IMR-90 (cell line): ENCODE measurements at regions not wholly inside any gene's neighbourhood (a gene's known extent, or its start where the extent isn't known, plus 50 kb on each side); places are given as distances from the start of the nearest gene placed in this dataset.

Experiments used
- ATAC-seq: fragments of 200-7000 bp; cut with Tn5 transposase; 2 replicates; pipeline ENCODE4 v1.9.1; 2020; ENCODE audit warnings: low read depth, mild to moderate bottlenecking, moderate library complexity
- BruUV-seq: library from RNA; stranded (reverse); fragments of 400-500 nt; replicated peaks from 2 replicates; lab custom pipeline; 2021; lab: Mats Ljungman, UMichigan
- CTCF ChIA-PET: fragments of 300-600 bp; formaldehyde crosslinking; extraction: SDS; loops from one replicate; lab custom pipeline; 2021; ENCODE audit warnings: antibody characterized with exemption; lab: Yijun Ruan, JAX
- POLR2A ChIA-PET: fragments of 300-600 bp; sonication (Branson Sonifier 250); formaldehyde crosslinking; loops from one replicate; lab custom pipeline; 2022; ENCODE audit warnings: antibody characterized with exemption; ENCODE audit not compliant: unreplicated experiment; lab: Charles Lee
- DNase-seq: peaks from one replicate; pipeline ENCODE4 v3.0.0; 2013
- H2AFZ ChIP-seq: replicated peaks from 2 replicates; pipeline ENCODE3; 2013; ENCODE audit warnings: low read length, mild to moderate bottlenecking; ENCODE audit not compliant: poor library complexity
- H2AK5ac ChIP-seq: 2 replicates; pipeline ENCODE4 v1.6.1; 2013; ENCODE audit warnings: low read depth, low read length, inconsistent platforms
- H2AK9ac ChIP-seq: replicated peaks from 2 replicates; pipeline ENCODE3; 2013; ENCODE audit warnings: mild to moderate bottlenecking, low read depth, low read length, moderate library complexity; ENCODE audit not compliant: poor library complexity
- H2BK120ac ChIP-seq: 2 replicates; pipeline ENCODE4 v1.6.1; 2013; ENCODE audit warnings: low read depth, low read length, inconsistent platforms
- H2BK15ac ChIP-seq: 3 replicates; pipeline ENCODE4 v1.6.1; 2013; ENCODE audit warnings: low read depth, low read length, inconsistent platforms
- H2BK20ac ChIP-seq: 2 replicates; pipeline ENCODE4 v1.6.1; 2013; ENCODE audit warnings: low read depth, mild to moderate bottlenecking, inconsistent platforms, low read length, moderate library complexity
- H2BK5ac ChIP-seq: 2 replicates; pipeline ENCODE4 v1.6.1; 2013; ENCODE audit warnings: mild to moderate bottlenecking, low read depth, low read length, inconsistent platforms; ENCODE audit not compliant: poor library complexity, severe bottlenecking
- H3K14ac ChIP-seq: replicated peaks from 2 replicates; pipeline ENCODE4 v1.6.1; 2013; ENCODE audit warnings: low read depth, low read length, inconsistent platforms
- H3K18ac ChIP-seq: 2 replicates; pipeline ENCODE4 v1.6.1; 2013; ENCODE audit warnings: low read depth, low read length, control low read depth
- H3K23ac ChIP-seq: 2 replicates; pipeline ENCODE4 v1.6.1; 2013; ENCODE audit warnings: low read depth, low read length, inconsistent platforms
- H3K27ac ChIP-seq: 2 replicates; pipeline ENCODE4 v1.5.1; 2013; ENCODE audit warnings: mild to moderate bottlenecking, control low read depth, low read length; ENCODE audit not compliant: insufficient read depth
- H3K27me3 ChIP-seq: 2 replicates; pipeline ENCODE4 v1.6.1; 2013; ENCODE audit warnings: low read length; ENCODE audit not compliant: control insufficient read depth, insufficient read depth
- H3K36me3 ChIP-seq: 2 replicates; pipeline ENCODE4 v1.6.1; 2013; ENCODE audit warnings: low read length, mixed read lengths; ENCODE audit not compliant: control insufficient read depth, insufficient read depth
- H3K4ac ChIP-seq: 2 replicates; pipeline ENCODE4 v1.6.1; 2013; ENCODE audit warnings: low read depth, low read length, inconsistent platforms
- H3K4me1 ChIP-seq: 2 replicates; pipeline ENCODE4 v1.6.1; 2013; ENCODE audit warnings: low read length, mixed read lengths; ENCODE audit not compliant: control insufficient read depth, insufficient read depth
- H3K4me2 ChIP-seq: 2 replicates; pipeline ENCODE4 v1.6.1; 2013; ENCODE audit warnings: low read depth, mild to moderate bottlenecking, control low read depth, low read length, moderate library complexity
- H3K4me3 ChIP-seq: 2 replicates; pipeline ENCODE4 v1.5.1; 2013; ENCODE audit warnings: low read depth, mild to moderate bottlenecking, control low read depth, low read length, moderate library complexity; ENCODE audit not compliant: insufficient read depth
- H3K56ac ChIP-seq: 2 replicates; pipeline ENCODE4 v1.6.1; 2013; ENCODE audit warnings: low read length, inconsistent platforms; ENCODE audit not compliant: insufficient read depth; ENCODE audit errors: extremely low read depth
- H3K79me1 ChIP-seq, 2 experiments: 2 replicates each; pipeline ENCODE4 v1.6.1; 2013; ENCODE audit warnings: low read length in 2 of 2, inconsistent platforms in 1 of 2, low read depth in 1 of 2
- H3K9ac ChIP-seq: 2 replicates; pipeline ENCODE4 v1.6.1; 2013; ENCODE audit warnings: low read depth, low read length, control low read depth
- H3K9me1 ChIP-seq: 2 replicates; pipeline ENCODE4 v1.6.1; 2013; ENCODE audit warnings: low read length, inconsistent platforms; ENCODE audit not compliant: insufficient read depth
- H3K9me3 ChIP-seq: 2 replicates; pipeline ENCODE4 v1.6.1; 2013; ENCODE audit warnings: low read length; ENCODE audit not compliant: control insufficient read depth, insufficient read depth
- H4K20me1 ChIP-seq: 2 replicates; pipeline ENCODE4 v1.6.1; 2013; ENCODE audit warnings: low read length, inconsistent platforms; ENCODE audit not compliant: insufficient read depth
- H4K5ac ChIP-seq: 2 replicates; pipeline ENCODE4 v1.6.1; 2013; ENCODE audit warnings: mild to moderate bottlenecking, low read depth, low read length, control low read depth
- H4K8ac ChIP-seq, 2 experiments: 2 replicates each; pipeline ENCODE4 v1.6.1; 2013; ENCODE audit warnings: low read depth in 2 of 2, low read length in 2 of 2, control low read depth in 1 of 2, inconsistent platforms in 1 of 2
- H4K91ac ChIP-seq: 2 replicates; pipeline ENCODE4 v1.6.1; 2013; ENCODE audit warnings: low read depth, low read length, inconsistent platforms; ENCODE audit not compliant: insufficient read depth
- BHLHE40 ChIP-seq: fragments of 150-350 bp; IDR thresholded peaks from 2 replicates; pipeline ENCODE4 v1.6.1; 2016; ENCODE audit warnings: mild to moderate bottlenecking, low read depth, low read length
- CEBPB ChIP-seq: IDR thresholded peaks from 2 replicates; pipeline ENCODE4 v1.6.1; 2012; ENCODE audit warnings: low read depth, low read length, improper control_type of control experiment
- CHD1 ChIP-seq: IDR thresholded peaks from 2 replicates; pipeline ENCODE4 v1.6.1; 2012; ENCODE audit warnings: low read depth, low read length, improper control_type of control experiment
- FOS ChIP-seq: fragments of 150-350 bp; IDR thresholded peaks from 2 replicates; pipeline ENCODE4 v1.6.1; 2016; ENCODE audit warnings: low read depth, low read length
- MAFK ChIP-seq: IDR thresholded peaks from 2 replicates; pipeline ENCODE4 v1.6.1; 2012; ENCODE audit warnings: low read depth, low read length, improper control_type of control experiment
- MAZ ChIP-seq: IDR thresholded peaks from 2 replicates; pipeline ENCODE4 v1.6.1; 2012; ENCODE audit warnings: low read depth, mild to moderate bottlenecking, low read length, improper control_type of control experiment, moderate library complexity, borderline replicate concordance
- MXI1 ChIP-seq: IDR thresholded peaks from 2 replicates; pipeline ENCODE4 v1.6.1; 2012; ENCODE audit warnings: low read depth, mild to moderate bottlenecking, low read length, moderate library complexity, borderline replicate concordance
- NFE2L2 ChIP-seq: fragments of 150-350 bp; IDR thresholded peaks from 2 replicates; pipeline ENCODE4 v1.6.1; 2016; ENCODE audit warnings: low read depth, mild to moderate bottlenecking, low read length
- POLR2A ChIP-seq: IDR thresholded peaks from 2 replicates; pipeline ENCODE4 v1.6.1; 2012; ENCODE audit warnings: mild to moderate bottlenecking, low read depth, low read length
- RAD21 ChIP-seq: IDR thresholded peaks from 2 replicates; pipeline ENCODE4 v1.6.1; 2012; ENCODE audit warnings: low read length, improper control_type of control experiment
- RCOR1 ChIP-seq: IDR thresholded peaks from 2 replicates; pipeline ENCODE4 v1.6.1; 2012; ENCODE audit warnings: mild to moderate bottlenecking, low read length, improper control_type of control experiment; ENCODE audit not compliant: insufficient replicate concordance
- RFX5 ChIP-seq: IDR thresholded peaks from 2 replicates; pipeline ENCODE4 v1.8.0; 2012; ENCODE audit warnings: low read depth, mild to moderate bottlenecking, low read length, moderate library complexity
- SMC3 ChIP-seq: fragments of 150-350 bp; IDR thresholded peaks from 2 replicates; pipeline ENCODE4 v1.6.1; 2016; ENCODE audit warnings: low read depth, mild to moderate bottlenecking, antibody characterized with exemption, low read length, moderate library complexity
- WGBS, 2 experiments: methylation state at CpG; one replicate each; pipeline versions ENCODE4 v1.1.5 to v1.1.7; 2013; ENCODE audit warnings: missing lambda C conversion rate in 2 of 2; ENCODE audit not compliant: insufficient read length in 1 of 2; ENCODE audit errors: extremely low coverage in 2 of 2; 5-methylcytosine and 5-hydroxymethylcytosine counted together
- dilution Hi-C: fragments of 300-500 bp; cut with HindIII; formaldehyde crosslinking; loops from one replicate; pipeline ENCODE4 v1.14.3; 2018; ENCODE audit warnings: low sequenced_read_pairs; ENCODE audit not compliant: unreplicated experiment
- in situ Hi-C: fragments of 300-500 bp; cut with MboI; formaldehyde crosslinking; loops from 3 replicates; pipeline ENCODE4 v1.14.3; 2019; ENCODE audit warnings: low sequenced_read_pairs, inconsistent platforms, mixed read lengths
- intact Hi-C: fragments of 100-400 bp; cut with micrococcal nuclease; formaldehyde crosslinking; loops from 2 replicates; pipeline ENCODE4 v1.10.0; 2022
- TF ChIP-seq, protein P1 (sequence below): conservative IDR thresholded peaks from 2 replicates; pipeline ENCODE4 v1.5.1; 2012; ENCODE audit warnings: mild to moderate bottlenecking, low read depth, low read length, improper control_type of control experiment
- TF ChIP-seq, protein P2 (sequence below): fragments of 150-350 bp; IDR thresholded peaks from 2 replicates; pipeline ENCODE4 v1.6.1; 2017; ENCODE audit warnings: mild to moderate bottlenecking, antibody characterized with exemption, low read length, low read depth
- TF ChIP-seq, protein P3 (sequence below): fragments of 150-350 bp; IDR thresholded peaks from 2 replicates; pipeline ENCODE4 v1.6.1; 2016; ENCODE audit warnings: low read depth, mild to moderate bottlenecking, low read length, moderate library complexity, borderline replicate concordance

DNA sequence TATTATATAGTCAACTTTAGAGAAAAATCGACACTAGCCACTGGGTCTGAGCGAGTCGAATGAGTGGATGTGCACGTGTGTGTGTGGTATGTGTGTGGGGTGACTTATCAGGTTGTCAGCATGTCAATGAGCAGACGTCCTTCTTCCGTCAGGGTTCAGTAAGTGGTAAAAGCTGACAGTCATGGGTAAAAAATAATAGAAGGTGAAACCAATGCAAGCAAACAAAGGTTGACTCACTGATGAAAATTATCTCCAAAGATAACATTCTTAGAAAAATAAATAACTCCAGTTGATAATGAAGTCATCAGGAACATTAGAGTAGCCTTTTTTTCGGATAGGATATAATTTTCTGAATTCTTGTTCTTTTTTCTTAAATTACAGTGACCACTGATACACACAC, 243.8 kb upstream of the FOXQ1 start:
- no peak overlapping the region; the same call in 1 of the 2 replicates for H2AK5ac ChIP-seq
- ATAC-seq (no peak), DNase-seq (peak; percentile 73)
- peaks cover 19% of the 10 kb centered on the region for H3K4me1 ChIP-seq
- TF ChIP-seq SMC3, result no peak
- TF ChIP-seq, protein P1, sequence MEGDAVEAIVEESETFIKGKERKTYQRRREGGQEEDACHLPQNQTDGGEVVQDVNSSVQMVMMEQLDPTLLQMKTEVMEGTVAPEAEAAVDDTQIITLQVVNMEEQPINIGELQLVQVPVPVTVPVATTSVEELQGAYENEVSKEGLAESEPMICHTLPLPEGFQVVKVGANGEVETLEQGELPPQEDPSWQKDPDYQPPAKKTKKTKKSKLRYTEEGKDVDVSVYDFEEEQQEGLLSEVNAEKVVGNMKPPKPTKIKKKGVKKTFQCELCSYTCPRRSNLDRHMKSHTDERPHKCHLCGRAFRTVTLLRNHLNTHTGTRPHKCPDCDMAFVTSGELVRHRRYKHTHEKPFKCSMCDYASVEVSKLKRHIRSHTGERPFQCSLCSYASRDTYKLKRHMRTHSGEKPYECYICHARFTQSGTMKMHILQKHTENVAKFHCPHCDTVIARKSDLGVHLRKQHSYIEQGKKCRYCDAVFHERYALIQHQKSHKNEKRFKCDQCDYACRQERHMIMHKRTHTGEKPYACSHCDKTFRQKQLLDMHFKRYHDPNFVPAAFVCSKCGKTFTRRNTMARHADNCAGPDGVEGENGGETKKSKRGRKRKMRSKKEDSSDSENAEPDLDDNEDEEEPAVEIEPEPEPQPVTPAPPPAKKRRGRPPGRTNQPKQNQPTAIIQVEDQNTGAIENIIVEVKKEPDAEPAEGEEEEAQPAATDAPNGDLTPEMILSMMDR, result no peak
- no peak for TF ChIP-seq NFE2L2
- TF ChIP-seq RFX5, result no peak
- no peak for TF ChIP-seq CHD1
- TF ChIP-seq RCOR1, result no peak
- TF ChIP-seq, protein P2, sequence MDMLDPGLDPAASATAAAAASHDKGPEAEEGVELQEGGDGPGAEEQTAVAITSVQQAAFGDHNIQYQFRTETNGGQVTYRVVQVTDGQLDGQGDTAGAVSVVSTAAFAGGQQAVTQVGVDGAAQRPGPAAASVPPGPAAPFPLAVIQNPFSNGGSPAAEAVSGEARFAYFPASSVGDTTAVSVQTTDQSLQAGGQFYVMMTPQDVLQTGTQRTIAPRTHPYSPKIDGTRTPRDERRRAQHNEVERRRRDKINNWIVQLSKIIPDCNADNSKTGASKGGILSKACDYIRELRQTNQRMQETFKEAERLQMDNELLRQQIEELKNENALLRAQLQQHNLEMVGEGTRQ, result 0 out of 2 replicates have a peak, but pooled peaks have one; percentile 10
- TF ChIP-seq, protein P3, sequence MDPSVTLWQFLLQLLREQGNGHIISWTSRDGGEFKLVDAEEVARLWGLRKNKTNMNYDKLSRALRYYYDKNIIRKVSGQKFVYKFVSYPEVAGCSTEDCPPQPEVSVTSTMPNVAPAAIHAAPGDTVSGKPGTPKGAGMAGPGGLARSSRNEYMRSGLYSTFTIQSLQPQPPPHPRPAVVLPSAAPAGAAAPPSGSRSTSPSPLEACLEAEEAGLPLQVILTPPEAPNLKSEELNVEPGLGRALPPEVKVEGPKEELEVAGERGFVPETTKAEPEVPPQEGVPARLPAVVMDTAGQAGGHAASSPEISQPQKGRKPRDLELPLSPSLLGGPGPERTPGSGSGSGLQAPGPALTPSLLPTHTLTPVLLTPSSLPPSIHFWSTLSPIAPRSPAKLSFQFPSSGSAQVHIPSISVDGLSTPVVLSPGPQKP, result no peak
- no peak for TF ChIP-seq RAD21
- TF ChIP-seq MAZ, result no peak
- peak; percentile 23; the same call in 1 of the 2 replicates for TF ChIP-seq FOS
- TF ChIP-seq POLR2A, result no peak
- no peak for TF ChIP-seq MAFK
- no peak for TF ChIP-seq CEBPB
- TF ChIP-seq MXI1, result no peak
- peak; percentile 92 for TF ChIP-seq BHLHE40
- H3K9me3 ChIP-seq, result no peaks in the 10 kb centered on the region
- in situ Hi-C loops, result no loop called here
- peak overlapping the region; percentile 92; the same call in 1 of the 2 replicates for H2BK120ac ChIP-seq
- H2BK5ac ChIP-seq, result no peak overlapping the region
- no peak overlapping the region for H3K18ac ChIP-seq
- ChIA-PET CTCF (no interaction called here), POLR2A (no interaction called here)
- H2AFZ ChIP-seq, result no peak overlapping the region
- intact Hi-C loops, result no loop called here
- H3K27me3 ChIP-seq, result no peaks in the 10 kb centered on the region; the same call in 1 of the 2 replicates
- no peak overlapping the region for H3K4ac ChIP-seq
- peaks cover 5% of the 10 kb centered on the region for H3K9me1 ChIP-seq
- H3K9ac ChIP-seq, result no peak overlapping the region
- WGBS, 2 experiments, result no CpG with 5 or more reads among the region's 7 CpGs
- no peak overlapping the region for H2AK9ac ChIP-seq
- H4K5ac ChIP-seq, result no peak overlapping the region
- no peak overlapping the region for H4K8ac ChIP-seq
- H3K4me3 ChIP-seq, result no peak overlapping the region
- dilution Hi-C loops, result no loop called here
- BruUV-seq, result no TSS peak
- H3K79me1 ChIP-seq, result no peaks in the 10 kb centered on the region
- no peak overlapping the region for H3K56ac ChIP-seq
- H3K27ac ChIP-seq, result no peak overlapping the region
- no peak overlapping the region for H3K4me2 ChIP-seq
- no peaks in the 10 kb centered on the region for H3K36me3 ChIP-seq
- no peak overlapping the region for H3K23ac ChIP-seq
- H4K91ac ChIP-seq, result no peak overlapping the region
- peak overlapping the region; percentile 58; the same call in 1 of the 2 replicates for H2BK20ac ChIP-seq
- no peaks in the 10 kb centered on the region for H4K20me1 ChIP-seq
- H3K14ac ChIP-seq, result no peak overlapping the region
- H2BK15ac ChIP-seq, result no peak overlapping the region
